SH-SY5Y (cell line): ENCODE measurements at regions not wholly inside any gene's neighbourhood (a gene's known extent, or its start where the extent isn't known, plus 50 kb on each side); places are given as distances from the start of the nearest gene placed in this dataset.

Source experiments
- GATA2 ChIP-seq: IDR thresholded peaks from 2 replicates; pipeline ENCODE4 v1.6.1; 2011; ENCODE audit warnings: mild to moderate bottlenecking, low read depth, low read length
- GATA3 ChIP-seq: IDR thresholded peaks from 2 replicates; pipeline ENCODE4 v1.6.1; 2011; ENCODE audit warnings: low read depth, mild to moderate bottlenecking, low read length, moderate library complexity

DNA sequence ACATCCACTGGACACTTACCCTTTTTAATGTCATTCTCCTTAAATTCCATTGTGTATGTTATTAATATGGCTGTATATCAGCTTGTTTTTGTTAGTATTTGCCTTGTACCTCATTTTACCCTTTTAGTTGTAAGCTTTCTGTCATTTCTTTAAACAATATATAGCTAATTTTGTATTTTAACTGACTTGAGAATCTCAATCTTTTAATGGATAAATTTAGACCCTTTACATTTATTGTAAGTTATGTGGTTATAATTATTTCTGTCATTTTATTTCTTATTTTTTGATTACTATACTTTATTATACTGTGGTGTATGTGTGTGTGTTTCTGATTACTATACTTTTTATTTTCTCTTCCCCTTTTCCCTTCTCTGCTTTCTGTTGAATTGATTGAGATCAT lies 159.0 kb upstream of the LHX5 start:
- no peak for TF ChIP-seq GATA3
- TF ChIP-seq GATA2: no peak
